SH-SY5Y (cell line): ENCODE measurements at regions not wholly inside any gene's neighbourhood (a gene's known extent, or its start where the extent isn't known, plus 50 kb on each side); places are given as distances from the start of the nearest gene placed in this dataset.

Experiments used
- GATA2 ChIP-seq: IDR thresholded peaks from 2 replicates; pipeline ENCODE4 v1.6.1; 2011; ENCODE audit warnings: mild to moderate bottlenecking, low read depth, low read length
- GATA3 ChIP-seq: IDR thresholded peaks from 2 replicates; pipeline ENCODE4 v1.6.1; 2011; ENCODE audit warnings: low read depth, mild to moderate bottlenecking, low read length, moderate library complexity

- TF ChIP-seq GATA3: no peak
- no peak for TF ChIP-seq GATA2
These were observed 397.7 kb upstream of the RGS6 start for GRCh38 chr14:71534506-71534905.
